ENCODE measurements at regions not wholly inside any gene's neighbourhood (a gene's known extent, or its start where the extent isn't known, plus 50 kb on each side); places are given as distances from the start of the nearest gene placed in this dataset.

- TF ChIP-seq, protein P1, sequence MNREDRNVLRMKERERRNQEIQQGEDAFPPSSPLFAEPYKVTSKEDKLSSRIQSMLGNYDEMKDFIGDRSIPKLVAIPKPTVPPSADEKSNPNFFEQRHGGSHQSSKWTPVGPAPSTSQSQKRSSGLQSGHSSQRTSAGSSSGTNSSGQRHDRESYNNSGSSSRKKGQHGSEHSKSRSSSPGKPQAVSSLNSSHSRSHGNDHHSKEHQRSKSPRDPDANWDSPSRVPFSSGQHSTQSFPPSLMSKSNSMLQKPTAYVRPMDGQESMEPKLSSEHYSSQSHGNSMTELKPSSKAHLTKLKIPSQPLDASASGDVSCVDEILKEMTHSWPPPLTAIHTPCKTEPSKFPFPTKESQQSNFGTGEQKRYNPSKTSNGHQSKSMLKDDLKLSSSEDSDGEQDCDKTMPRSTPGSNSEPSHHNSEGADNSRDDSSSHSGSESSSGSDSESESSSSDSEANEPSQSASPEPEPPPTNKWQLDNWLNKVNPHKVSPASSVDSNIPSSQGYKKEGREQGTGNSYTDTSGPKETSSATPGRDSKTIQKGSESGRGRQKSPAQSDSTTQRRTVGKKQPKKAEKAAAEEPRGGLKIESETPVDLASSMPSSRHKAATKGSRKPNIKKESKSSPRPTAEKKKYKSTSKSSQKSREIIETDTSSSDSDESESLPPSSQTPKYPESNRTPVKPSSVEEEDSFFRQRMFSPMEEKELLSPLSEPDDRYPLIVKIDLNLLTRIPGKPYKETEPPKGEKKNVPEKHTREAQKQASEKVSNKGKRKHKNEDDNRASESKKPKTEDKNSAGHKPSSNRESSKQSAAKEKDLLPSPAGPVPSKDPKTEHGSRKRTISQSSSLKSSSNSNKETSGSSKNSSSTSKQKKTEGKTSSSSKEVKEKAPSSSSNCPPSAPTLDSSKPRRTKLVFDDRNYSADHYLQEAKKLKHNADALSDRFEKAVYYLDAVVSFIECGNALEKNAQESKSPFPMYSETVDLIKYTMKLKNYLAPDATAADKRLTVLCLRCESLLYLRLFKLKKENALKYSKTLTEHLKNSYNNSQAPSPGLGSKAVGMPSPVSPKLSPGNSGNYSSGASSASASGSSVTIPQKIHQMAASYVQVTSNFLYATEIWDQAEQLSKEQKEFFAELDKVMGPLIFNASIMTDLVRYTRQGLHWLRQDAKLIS (CRISPR knock-in tag; IDR thresholded peaks at IDR 0.05) = peak; percentile 92
- TF ChIP-seq SRSF4 (IDR thresholded peaks at IDR 0.05; ENCODE audit: low read depth, low read length, poor library complexity, severe bottlenecking) = no peak
- TF ChIP-seq PHF5A (CRISPR knock-in tag; IDR thresholded peaks at IDR 0.05; ENCODE audit: low read depth, unreplicated experiment) = peak; percentile 17
- 0 out of 2 replicates have a peak, but pooled peaks have one; percentile 66 for TF ChIP-seq SMAD3 (CRISPR knock-in tag; IDR thresholded peaks at IDR 0.05)
- peak; percentile 64; the same call in 1 of the 2 replicates for TF ChIP-seq RCOR2 (CRISPR knock-in tag; IDR thresholded peaks at IDR 0.05)
- peak; percentile 85 for TF ChIP-seq NCOA2 (CRISPR knock-in tag; IDR thresholded peaks at IDR 0.05)
- TF ChIP-seq DR1 (CRISPR knock-in tag; IDR thresholded peaks at IDR 0.05) = no peak
- TF ChIP-seq ZNF562 (CRISPR knock-in tag; IDR thresholded peaks at IDR 0.05; ENCODE audit: borderline replicate concordance) = no peak
- TF ChIP-seq HMGXB4 (CRISPR knock-in tag; IDR thresholded peaks at IDR 0.05; ENCODE audit: borderline replicate concordance in 1 of 2, low read depth in 1 of 2) = peak in 1 of 2 experiments; percentile 27; a peak in 1 of 4 replicates
- no peak for TF ChIP-seq ZNF446 (CRISPR knock-in tag; IDR thresholded peaks at IDR 0.05)
- 0 out of 2 replicates have a peak, but pooled peaks have one; percentile 29 for TF ChIP-seq ZNF644 (CRISPR knock-in tag; IDR thresholded peaks at IDR 0.05; ENCODE audit: low read depth)
- no peak for TF ChIP-seq GRHL1 (CRISPR knock-in tag; conservative IDR thresholded peaks at IDR 0.05)
- TF ChIP-seq KAT2B (IDR thresholded peaks at IDR 0.05; ENCODE audit: borderline replicate concordance, low read depth, low read length) = peak; percentile 32; the same call in 1 of the 2 replicates
- TF ChIP-seq SNAI1 (CRISPR knock-in tag; IDR thresholded peaks at IDR 0.05; ENCODE audit: borderline replicate concordance) = no peak
- TF ChIP-seq, protein P2, sequence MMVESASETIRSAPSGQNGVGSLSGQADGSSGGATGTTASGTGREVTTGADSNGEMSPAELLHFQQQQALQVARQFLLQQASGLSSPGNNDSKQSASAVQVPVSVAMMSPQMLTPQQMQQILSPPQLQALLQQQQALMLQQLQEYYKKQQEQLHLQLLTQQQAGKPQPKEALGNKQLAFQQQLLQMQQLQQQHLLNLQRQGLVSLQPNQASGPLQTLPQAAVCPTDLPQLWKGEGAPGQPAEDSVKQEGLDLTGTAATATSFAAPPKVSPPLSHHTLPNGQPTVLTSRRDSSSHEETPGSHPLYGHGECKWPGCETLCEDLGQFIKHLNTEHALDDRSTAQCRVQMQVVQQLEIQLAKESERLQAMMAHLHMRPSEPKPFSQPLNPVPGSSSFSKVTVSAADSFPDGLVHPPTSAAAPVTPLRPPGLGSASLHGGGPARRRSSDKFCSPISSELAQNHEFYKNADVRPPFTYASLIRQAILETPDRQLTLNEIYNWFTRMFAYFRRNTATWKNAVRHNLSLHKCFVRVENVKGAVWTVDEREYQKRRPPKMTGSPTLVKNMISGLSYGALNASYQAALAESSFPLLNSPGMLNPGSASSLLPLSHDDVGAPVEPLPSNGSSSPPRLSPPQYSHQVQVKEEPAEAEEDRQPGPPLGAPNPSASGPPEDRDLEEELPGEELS (CRISPR knock-in tag; IDR thresholded peaks at IDR 0.05) = peak; percentile 57
- no peak for TF ChIP-seq ZNF674 (CRISPR knock-in tag; IDR thresholded peaks at IDR 0.05; ENCODE audit: low read depth)
- TF ChIP-seq ZNF616 (CRISPR knock-in tag; IDR thresholded peaks at IDR 0.05; ENCODE audit: low read depth) = no peak
- TF ChIP-seq TOPORS (CRISPR knock-in tag; IDR thresholded peaks at IDR 0.05) = no peak
- TF ChIP-seq STAG1 (CRISPR knock-in tag; IDR thresholded peaks at IDR 0.05) = peak; percentile 39
- TF ChIP-seq NAIF1 (CRISPR knock-in tag; IDR thresholded peaks at IDR 0.05; ENCODE audit: borderline replicate concordance) = 0 out of 2 replicates have a peak, but pooled peaks have one; percentile 39
These were observed 109.7 kb upstream of the IRF2BP2 start (continued) for GRCh38 chr1:234719454-234720251.
